ENCODE measurements at regions not wholly inside any gene's neighbourhood (a gene's known extent, or its start where the extent isn't known, plus 50 kb on each side); places are given as distances from the start of the nearest gene placed in this dataset.
A peak's percentile ranks its signal among the peaks of the same experiment; 100 is the strongest.

DNA sequence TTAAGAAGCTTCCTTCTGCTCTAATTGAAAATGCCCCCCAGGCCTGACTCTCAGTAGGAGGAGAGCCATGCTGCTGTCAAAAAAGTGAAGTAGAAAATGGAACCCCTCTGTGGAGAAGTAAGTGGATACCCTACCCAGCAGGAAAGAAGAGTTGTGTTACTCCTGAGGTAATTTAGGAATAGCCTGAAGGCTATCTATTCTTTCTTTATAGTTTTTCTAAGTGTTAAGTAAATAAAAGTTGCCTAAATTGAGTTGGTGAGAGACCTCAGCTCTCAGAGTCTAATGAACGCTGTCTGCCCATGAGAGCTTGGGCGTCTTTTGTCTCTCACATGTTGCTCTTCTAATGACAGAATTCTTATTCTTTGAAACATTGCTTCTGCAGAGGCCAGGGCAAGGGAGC lies 116.2 kb downstream of the NSUN3 start:
- DNase-seq, result no peak

DNA sequence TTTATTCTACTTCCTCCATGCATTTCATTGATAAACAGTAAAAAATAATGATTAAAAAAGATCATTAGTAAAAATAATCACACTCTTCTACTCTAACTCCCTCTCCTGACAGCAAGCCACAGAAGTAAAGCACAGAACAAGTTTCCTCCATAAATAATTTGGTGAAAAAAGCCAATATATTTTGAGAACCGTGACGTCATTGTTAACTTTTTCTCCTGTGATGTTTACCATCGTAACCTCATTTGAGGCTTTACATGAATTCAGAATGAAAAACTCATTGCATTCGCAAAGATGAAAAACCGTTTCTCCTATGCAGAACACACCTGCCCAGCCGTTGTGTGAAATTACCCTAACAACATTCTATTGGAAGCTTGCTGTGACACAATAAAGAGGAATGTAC lies 120.7 kb downstream of the NSUN3 start:
- no peak for DNase-seq

DNA sequence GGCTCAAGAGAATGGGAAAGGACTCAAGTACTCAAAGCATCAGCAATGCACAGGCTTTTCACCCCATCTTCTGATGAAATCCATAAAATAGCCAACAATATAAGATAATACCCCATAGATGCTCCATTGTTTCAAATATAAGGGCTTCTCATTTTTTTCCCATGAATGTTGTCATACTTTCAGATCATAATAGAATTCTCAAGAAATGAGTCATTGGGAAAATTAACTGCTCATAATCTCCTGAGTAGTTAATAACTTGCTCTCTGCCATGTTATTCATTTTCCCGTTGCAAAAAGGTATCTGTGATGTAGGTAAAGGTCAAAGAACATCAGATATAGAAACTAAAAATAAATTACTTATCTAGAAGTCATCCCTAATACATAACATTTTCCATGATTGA lies 121.9 kb downstream of the NSUN3 start:
- no peak for DNase-seq

- DNase-seq, result no peak
Measured at GRCh38 chr3:94185753-94186152, 122.9 kb downstream of the NSUN3 start.

- no peak for DNase-seq
Measured at GRCh38 chr3:94187697-94188096, 124.8 kb downstream of the NSUN3 start.

GRCh38 chr3:94195381-94195780 lies 132.5 kb downstream of the NSUN3 start:
- DNase-seq, result no peak

DNA sequence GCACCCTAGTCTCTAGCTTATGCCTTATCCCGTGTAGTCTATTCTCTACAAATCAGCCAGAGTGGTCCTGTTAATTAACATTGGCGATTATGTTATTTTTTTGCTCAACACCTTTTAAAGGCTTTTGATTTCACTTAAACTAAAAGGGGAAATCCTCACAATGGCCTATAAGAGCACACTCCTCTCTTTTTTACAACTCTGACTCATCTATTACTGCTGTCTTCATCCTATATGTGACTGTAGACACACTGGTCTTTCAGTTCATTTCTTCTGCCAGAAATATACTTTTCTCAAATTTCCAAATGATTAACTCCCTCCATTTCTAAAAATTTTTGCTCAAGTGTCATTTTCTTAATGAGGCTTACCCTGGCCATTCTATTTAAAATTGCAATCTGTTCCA lies 143.4 kb downstream of the NSUN3 start:
- no peak for DNase-seq

GRCh38 chr3:94210256-94210655 lies 147.4 kb downstream of the NSUN3 start:
- no peak for DNase-seq

- DNase-seq, result no peak
Measured at GRCh38 chr3:94217406-94217805, 154.5 kb downstream of the NSUN3 start.

DNA sequence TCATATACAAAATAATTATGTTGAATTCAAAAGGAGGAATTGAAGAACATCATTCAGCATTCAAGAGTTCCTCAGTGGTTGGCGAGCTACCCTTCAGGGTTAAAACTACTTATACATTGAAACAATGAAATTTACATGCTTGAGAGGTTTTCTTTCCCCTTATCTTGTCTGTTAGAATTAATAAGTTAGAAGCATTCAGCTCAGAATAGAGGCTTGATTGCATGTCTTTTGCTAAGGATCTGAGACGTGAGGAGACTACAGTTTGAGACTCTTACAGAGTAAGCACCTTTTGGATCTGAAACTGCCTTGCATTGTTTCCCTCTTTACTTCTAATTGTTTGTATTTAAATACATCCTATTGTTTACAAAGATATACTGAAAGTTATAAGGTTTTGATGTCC lies 157.6 kb downstream of the NSUN3 start:
- no peak for DNase-seq

DNA sequence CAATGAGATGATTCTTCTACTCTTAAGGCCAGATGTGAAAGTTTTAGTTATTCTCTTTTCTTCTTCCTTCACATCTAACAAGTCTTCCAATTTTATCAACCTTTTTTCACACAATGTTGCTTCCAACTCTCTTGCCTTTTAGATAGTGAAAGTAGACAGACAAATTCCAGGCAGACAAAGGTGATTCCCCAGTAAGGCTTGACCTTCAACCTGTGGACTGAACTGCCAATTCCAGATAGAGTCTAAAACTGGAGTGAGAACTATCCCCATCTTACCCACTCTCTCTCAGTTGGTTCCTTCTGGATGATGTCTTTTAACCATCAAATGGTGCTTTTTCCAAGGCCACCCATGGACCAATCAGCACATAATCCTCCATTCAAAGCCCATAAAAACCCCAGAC lies 159.0 kb downstream of the NSUN3 start:
- DNase-seq, result no peak

- peak in 1 of 2 donors; percentile 0 for DNase-seq
Measured at GRCh38 chr3:94225148-94225865, 162.4 kb downstream of the NSUN3 start.

GRCh38 chr3:94226078-94226477 lies 163.2 kb downstream of the NSUN3 start:
- DNase-seq, result no peak

- no peak for DNase-seq
Measured at GRCh38 chr3:94232921-94233320, 170.1 kb downstream of the NSUN3 start.

DNA sequence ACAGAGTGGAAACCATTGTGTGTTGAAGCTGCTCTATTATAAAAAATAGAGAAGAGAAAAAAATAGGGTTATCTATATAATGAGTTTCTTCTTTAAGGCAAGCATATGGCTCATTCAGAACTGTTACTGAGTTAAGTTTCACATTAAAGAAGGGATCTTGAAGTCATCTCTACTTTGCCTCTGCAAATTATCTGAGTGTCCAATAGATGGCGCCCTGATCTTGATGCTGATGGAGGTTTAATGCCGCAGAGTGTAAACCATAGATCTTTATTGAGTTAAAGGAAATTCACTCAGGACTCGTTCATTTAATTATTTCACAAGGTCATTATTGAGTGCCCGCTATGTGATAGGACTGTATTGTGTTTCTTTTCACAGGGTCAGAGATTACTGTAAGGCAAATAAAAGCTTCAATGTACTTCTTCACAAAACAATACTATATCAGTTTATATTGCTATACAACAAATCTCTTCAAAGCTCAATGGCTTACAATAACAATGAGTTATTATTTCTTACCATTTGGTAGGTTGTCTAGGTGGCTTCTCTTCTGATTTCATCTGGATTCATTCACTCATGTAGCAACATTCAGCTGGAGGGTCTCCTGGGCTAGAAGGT lies 171.4 kb downstream of the NSUN3 start:
- DNase-seq, result no peak

GRCh38 chr3:94241986-94242385 lies 179.1 kb downstream of the NSUN3 start:
- no peak for DNase-seq

- DNase-seq, result no peak
Measured at GRCh38 chr3:94246171-94246570, 183.3 kb downstream of the NSUN3 start.

DNA sequence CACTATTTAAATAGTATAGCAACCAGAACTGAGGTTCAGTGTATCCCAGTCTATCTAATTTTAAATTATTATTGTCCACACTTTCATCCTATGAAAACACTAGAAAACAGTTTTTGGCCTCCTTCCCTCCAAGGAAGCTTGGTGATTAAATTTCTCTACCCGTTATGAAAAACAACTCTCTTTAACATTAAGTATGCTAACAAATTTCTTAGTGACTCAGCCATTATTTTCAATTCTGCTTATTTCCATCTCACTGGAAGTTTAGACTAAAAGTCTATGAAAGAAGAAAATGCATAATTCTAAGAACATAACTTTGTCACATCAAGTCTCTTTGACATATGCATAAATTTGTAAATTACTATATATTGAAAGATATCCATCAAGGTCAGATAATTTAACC lies 185.2 kb downstream of the NSUN3 start:
- DNase-seq, result no peak

DNA sequence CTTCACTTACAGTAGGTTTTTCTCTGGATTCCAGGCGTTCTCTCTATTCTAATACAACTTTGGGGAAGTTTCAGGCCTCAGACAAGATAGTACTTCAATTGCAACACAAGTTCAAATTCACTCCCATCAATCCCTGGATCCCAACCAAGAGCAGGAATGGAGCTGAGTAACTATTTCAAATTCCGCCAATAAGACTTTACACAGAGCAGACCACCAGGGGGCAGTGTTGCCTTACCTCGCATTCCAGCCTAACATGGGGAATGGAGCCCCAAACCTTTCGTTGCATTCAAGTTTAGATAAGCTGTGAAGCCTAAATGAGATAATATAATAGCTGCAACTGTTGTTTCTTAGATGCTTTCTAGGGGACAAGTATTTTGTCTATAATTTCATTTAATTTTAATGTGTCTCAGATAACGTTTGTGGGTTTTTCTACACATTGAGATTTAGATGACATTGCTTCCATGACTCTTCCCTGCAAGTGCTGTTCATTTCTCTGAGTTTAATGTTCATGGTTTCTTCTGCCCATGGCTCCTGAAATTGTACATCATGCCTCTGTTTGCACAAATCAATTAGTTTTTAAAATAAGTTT lies 186.7 kb downstream of the NSUN3 start:
- DNase-seq, result peak; percentile 75 to 78

DNA sequence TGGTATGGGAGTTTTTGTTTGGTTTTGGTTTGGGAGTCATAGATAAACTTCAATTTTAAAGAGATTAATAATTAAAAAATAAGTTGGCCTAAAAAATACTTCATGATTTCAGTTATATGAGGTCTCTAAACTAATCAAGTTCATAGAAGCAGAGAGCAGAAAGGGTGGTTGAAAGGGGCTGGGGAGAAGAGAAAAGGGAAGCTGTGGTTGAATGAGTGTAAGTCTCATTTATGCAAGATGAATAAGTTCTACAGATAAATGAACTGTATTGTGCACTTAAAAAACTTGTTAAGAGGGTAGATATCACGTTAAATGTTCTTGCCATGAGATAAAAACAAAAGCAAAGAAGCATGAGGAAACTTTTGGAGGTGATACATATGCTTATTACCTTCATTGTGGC lies 188.7 kb downstream of the NSUN3 start:
- no peak for DNase-seq

- DNase-seq, result no peak
Measured at GRCh38 chr3:94252316-94252715, 189.5 kb downstream of the NSUN3 start.

DNA sequence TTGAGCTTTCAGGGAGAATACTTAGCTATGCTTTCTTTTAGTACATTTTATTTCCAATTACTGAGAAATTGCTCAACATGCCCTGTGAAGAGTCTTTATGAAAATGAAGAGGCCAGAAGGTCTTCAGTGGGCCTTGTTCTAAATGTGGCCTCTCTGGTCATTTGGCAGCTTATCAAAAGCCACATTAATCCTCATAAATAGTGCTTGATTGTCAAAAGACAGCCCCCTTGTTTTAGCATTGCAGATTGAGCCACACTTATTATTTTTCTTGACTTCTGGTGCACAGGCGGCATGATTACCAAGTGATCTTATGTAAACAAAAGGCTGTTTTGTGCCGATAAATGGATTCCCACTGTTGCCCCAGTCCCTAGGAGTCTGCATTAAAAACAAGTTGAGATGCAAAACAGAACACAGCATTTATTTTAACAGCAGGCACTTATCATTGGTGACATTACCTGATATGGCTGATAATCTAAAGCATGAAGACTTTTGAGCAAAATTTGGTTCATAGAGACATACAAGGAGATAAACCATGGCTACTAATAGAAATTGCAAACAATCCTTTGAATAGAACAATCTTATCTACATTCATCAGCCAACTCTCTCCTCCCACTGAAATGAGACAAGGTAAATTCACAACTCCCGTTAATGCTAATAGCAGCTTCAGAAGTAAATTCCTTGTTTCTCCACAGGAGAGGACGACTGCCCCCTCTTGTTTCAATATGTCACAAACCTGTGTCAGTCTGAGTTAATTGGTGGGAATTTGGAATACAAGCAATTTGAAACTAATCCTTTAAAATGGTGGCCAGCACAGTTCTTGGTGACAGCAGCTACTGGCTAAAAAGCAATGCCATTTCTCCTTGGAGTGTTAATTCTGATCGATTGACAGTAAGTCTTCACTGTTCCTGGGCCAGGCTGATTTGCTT lies 194.3 kb downstream of the NSUN3 start:
- no peak for DNase-seq

GRCh38 chr3:94258851-94259250 lies 196.0 kb downstream of the NSUN3 start:
- no peak for DNase-seq
